NCI-H82 treated with DMSO at 0.1 percent for 48 hours (cell line): ENCODE measurements at regions not wholly inside any gene's neighbourhood (a gene's known extent, or its start where the extent isn't known, plus 50 kb on each side); places are given as distances from the start of the nearest gene placed in this dataset.
"Not testable (repeated sequence)": the region's sequence is repeated elsewhere in the genome, so short reads cannot be mapped to it uniquely, and the experiment has no call there.

Source experiments
- DNase-seq: peaks from one replicate; lab custom pipeline; 2025; ENCODE audit not compliant: unreplicated experiment; lab: John Stamatoyannopoulos, UW

DNA sequence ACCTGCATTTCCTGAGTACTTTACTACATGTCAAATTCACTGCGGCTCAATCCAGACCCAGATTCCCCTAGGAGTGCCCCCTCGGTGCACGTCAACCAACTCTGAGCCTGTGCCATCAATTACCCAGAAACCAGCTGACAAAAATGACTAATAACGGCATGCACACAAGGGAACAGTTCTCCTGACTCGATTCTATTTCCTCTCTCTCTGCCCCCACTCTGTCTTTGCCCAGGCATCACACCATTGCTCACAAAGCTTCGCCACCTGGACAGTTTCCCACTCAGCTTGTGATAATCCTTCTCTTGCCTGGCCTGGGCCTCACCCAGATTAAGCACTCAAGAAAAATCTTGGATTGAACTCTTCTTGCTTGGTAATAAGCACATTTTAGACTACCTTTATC, 115.3 kb upstream of the NDUFV2 start:
- peak; percentile 43 for DNase-seq

DNA sequence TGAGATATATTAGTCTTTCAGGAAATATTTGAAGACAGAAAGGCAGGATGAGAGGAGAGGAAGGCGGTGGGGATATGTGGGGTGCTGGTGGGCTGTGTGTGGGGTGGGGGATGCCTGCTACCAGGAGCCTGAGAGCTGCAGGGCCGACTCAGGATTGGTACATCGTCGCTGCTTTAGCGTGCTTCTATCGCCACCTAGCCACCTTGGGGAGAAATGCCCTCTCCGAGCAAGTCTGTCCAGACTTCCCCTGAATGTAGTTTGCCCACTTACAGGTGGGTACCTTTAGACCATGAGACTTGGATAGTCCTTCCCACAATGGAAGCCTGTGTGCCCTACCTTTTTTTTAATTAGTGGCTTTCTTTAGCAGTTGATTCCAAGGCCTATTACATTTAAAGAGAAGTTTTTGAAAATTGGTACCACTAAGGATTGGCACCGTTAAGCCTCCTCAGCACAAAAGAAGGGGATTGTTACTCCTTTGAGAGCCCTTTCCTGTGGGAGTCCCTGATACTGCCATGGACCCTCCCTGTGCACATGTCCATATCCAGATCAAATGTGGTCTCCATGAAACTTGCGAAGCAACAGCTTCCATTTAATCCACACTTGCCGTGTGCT, 114.1 kb upstream of the NDUFV2 start:
- peak; percentile 68 for DNase-seq

DNA sequence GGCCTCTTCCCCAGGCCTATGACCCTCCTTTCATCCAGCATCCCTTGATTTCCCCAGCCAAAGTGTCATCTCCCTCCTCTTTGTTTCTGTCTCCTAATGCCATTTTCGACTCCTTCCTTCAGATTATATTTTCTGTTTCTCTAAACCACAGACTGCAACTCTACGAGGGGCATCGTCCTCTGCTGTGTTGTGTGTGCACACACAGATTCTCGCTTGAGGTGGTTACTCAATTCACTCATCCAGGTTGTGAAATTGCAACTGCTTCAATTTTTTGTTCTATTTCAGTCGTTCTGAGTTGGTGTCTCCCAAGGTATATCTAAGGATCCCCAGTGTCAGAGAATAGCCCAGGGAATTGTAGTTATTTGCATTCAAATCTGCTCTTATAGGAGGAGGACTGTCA, 113.5 kb upstream of the NDUFV2 start:
- DNase-seq, result no peak

DNA sequence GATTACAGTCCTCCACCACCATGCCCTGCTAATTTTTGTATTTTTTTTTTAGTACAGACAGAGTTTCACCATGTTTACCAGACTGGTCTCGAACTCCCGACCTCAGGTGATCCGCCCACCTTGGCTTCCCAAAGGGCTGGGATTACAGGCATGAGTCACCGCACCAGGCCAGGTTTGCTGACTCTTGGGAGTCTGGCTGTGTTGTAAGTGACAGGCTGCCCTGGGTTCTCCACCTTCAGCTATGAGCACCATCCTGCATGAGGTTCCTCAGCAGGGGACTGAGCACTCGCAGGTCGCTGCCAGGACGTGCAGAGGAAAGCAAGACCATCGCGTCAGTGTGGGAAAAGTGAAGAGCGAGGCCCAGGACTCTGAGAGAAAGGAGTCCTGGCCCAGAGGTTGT, 112.6 kb upstream of the NDUFV2 start:
- no peak for DNase-seq

DNA sequence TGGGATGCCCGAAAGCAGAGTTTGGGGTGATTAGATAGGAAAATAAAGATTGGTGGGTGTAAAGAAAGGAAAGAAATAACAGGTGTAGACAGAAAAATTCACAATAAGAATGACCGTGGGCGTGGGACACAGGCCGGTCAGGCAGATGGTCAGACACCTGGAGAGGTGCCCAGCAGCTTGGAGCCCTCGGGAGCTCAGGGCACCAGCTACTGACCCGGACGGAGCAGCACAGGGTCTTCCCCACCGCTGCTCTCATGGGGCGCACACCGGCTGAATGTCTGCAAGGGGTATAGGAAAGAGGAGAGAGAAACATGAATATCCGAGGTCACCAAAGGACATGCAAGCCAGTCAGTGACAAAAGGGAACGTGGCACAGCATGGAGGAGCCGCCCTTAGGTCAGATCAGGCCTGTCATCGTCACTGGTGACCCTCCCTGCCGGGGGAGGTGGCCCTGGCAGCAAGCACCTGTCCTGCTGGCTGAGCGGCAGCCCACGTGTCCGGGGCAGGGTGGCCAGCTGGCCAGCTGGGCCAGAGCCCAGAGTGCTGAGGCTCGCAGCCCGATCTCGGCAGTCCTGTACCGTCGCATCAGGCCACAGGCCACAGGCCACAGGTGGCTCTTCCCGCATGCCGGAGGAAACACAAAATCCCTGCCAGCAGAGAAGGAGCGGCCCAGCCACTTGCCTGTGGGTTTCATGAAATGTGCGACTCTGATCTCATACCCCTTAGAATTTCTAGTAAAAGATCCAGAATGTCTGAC, 112.0 kb upstream of the NDUFV2 start:
- no peak for DNase-seq

DNA sequence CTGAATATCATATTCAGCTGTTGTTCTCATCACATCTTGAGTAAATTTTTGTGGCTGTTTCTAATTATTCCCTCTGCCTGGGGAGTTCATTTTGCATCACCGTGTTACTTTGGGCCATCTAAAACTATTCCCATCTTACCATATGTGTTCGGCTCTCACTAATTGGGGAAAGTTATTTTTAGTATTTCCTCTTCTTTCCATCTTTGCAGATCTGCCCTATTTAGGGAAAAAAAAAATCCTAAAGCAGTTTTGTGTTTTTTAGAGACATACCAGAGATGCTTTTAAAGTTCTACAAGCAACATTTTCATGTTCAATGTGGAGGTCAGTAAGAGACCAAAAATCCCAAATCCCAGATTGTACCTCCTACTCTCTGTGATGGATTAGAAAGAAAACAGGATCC, 111.3 kb upstream of the NDUFV2 start:
- DNase-seq, result no peak

DNA sequence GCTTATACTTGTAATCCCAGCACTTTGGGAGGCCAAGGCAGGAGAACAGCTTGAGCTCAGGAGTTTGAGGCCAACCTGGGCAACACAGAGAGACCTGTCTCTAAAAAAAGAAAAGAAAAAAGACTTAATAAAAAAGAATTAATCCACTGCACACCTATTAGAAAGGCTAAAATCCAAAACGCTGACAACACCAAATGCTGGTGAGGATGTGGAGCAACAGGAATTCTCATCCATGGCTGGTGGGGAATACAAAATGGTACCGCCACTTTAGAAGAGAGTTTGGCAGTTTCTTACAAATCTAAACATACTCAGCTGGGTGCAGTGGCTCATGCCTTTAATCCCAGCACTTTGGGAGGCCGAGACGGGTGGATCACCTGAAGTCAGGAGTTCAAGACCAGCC, 110.0 kb upstream of the NDUFV2 start:
- DNase-seq, result not testable (repeated sequence)

DNA sequence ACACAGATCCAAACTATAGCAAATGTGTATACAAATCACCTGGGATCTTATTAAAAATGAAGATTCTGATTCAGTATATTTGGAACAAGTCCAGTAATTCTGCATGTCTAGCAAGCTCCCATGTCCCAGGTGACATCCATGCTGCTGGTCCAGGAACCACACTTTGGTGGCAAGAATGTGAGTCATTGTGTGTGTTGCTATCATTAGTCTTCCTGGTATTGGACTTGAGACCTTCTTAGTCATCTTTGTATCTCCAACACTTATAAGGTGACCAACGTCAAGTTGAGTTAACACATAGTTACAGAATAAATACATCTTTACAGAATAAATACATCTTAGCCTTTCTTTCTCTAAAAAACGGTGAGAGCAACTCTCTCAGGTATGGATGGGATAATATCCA, 107.9 kb upstream of the NDUFV2 start:
- no peak for DNase-seq

DNA sequence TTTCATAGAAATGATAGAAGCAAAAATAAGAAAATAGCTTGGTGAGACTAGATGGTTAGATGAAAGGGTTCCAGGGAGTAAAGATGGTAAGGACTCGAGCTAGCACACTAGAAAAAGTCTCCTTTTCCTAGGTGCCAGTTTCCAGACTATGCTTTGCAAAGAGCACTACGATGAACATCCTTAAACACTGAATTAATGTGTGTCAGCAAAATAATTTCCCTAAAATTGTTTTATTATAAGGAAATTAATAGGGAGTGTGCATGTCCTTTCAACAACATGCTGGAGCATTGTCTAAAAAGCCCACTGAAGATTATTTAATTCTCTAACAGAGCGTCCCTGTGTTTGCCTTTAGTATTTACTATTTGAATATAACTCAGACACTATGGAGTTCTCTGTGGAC, 107.4 kb upstream of the NDUFV2 start:
- no peak for DNase-seq

DNA sequence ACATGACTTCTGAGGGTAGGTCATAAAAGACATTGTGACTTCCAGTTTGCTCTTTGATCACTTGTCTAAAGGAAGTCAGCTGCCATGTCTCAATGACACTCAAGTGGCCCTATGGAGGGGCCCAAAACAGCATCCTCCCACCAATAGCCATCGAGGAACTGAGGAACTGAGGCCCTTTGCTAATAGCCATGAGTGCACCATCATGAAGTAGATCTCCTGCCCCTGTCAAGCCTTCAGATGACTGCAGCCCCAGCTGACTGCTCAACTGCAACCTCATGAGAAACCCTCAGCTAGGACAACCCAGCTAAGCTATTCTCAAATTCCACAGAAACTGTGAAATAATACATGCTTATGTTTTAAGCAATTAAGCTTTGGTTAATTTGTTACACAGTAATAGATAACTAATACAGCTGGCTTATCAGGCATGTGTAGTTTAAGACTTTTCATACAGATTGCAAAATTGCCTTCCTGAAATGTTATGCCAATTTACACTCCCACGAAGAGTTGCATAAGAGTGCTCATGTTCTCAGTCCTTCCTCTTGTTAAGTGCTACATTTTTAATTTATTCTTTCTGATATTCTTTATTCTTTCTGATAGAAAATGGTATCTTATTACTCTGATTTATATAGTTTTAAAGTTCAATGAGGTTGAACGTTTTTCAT, 105.6 kb upstream of the NDUFV2 start:
- no peak for DNase-seq

DNA sequence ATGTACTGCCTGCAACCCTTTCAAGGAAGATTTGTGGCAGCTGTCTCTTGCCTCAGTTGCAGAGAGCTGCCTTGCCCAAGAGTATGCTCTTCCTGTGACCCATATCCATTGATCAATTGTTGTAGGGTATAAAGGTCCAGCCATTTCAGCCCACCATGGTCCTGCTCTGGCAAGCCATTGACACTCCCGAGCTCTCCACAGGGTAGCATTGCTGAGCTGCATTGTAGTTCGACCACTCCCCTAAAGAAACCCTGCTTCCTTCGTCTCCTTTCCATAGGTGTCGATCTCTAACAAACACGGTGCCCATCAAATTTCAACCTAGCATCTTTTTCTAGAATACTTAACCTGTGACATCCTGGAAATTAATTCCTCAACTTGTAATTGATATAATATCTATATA, 104.9 kb upstream of the NDUFV2 start:
- DNase-seq, result no peak

DNA sequence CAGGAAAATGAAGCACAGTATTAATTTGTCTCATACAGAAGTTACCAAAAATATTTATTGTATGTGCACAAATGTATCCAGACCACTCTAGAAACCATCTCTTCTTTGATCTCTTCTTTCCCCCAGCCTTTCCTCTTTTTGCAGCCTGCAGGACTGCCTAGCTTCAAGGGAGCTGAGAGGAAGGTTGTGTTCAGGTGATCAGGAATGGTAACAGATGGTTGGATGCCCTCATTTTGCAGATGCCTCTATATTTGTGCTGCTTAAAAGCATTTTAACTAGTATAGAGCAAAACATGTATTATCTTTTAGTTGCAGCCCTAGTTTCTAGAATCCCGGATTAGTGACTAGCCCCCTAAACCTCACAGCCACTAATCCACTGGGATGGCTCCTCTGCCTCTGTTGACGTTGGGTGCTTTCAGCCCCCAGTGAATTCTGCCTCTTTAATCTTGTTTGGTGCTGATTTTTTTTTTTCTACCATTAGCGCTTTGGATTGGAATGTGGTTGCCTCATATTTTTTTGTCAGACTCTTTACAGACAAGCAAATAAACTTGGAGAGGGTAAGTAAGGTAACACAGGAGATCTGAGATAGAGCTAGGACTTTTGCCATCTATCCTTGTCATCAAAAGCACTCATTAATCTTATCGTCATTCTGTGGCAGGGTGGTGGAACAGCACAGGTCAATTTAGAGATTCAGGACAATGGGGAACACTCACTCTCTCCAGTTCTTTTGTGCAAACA, 103.8 kb upstream of the NDUFV2 start:
- peak; percentile 97 for DNase-seq

DNA sequence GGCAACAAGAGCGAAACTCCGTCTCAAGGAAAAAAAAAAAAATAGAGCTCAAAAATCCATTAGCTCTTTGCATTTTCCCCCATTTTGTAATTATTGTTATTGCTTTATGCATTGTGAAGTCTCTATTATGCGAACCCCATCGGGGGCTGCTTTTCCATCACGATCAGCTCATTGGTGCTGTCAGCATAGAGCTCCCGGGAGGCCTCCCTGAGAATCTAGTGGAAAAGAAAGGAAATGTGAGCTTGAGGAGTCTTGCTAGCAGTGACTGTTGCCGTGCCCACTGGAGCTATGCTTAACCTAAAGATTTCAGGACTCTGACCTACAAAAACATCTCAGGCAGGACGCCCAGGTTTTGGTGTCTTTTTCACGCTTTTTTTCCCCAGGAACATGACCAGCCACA, 102.6 kb upstream of the NDUFV2 start:
- no peak for DNase-seq

DNA sequence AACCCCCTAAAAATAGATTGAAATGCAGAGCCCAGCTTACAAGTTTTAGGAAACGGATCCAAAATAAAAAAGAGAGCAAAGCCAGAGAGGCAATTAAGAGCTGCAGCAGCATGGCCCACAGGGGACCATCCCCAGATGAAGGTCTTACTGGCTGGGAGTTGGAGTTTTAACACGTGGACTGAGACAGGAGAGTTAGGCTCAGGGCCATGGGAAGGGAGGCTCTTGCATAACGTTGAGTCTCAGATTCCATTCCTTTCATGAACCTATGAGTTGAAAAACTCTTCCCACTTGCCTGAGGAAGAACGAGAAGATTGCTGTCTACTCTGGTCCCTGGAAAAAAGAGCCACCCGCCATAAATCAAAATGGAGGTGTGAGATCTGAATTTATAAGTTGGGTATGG, 101.8 kb upstream of the NDUFV2 start:
- DNase-seq, result no peak

DNA sequence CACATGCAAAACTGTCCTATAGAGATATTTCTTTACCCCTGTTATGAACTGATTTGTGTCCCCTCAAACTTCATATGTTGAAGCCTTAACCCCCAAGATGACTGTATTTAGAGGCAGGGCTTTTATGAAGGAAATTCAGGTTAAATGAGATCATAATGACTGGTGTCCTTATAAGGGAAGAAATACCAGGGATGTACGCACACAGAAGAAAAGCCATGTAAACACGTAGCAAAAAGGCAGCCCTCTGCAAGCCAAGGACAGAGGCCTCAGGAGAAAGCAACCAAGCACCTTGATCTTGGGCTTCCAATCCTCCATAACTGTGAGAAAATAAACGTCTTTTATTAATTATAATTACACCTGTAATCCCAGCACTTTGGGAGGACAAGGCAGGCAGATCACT, 101.3 kb upstream of the NDUFV2 start:
- DNase-seq, result no peak

DNA sequence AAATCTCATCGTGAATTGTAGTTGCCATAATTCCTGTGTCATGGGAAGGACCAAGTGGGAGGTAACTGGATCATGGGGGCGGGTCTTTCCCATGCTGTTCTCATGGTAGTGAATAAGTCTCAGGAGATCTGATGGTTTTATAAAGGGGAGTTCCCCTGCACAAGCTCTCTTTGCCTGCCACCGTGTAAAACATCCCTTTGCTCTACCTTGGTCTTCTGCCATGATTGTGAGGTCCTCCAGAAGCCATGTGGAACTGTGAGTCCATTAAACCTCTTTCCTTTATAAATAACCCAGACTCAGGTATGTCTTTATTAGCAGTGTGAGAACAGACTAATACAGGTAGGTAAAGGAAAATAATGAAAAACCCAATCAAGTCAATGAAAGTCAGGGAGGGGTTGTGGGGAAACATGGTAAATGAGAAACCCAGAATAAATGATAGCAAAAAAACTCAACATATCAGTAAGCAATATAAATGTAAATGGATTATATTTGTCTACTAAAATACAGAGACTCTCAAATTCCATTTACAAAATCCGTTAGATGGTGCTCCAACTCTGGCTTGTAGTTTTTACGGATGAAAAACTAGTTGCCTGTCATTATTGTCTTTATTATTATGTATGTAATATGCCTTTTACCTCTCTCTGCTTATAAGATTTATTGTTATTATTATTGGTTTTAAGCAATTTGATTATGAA, 98.9 kb upstream of the NDUFV2 start:
- no peak for DNase-seq

DNA sequence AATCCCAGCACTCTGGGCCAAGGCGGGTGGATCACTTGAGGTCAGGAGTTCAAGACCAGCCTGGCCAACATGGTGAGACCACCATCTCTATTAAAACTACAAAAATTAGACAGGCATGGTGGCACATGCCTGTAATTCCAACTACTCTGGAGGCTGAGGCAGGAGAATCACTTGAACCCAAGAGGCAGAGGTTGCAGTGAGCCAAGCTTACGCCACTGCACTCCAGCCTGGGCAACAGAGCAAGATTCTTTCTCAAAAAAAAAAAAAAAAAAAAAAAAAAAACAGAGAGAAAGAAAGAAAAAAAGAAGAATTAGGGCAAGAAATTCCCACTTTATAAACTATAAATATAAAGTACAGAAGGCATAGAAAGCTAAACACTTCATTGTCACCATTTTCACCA, 98.2 kb upstream of the NDUFV2 start:
- not testable (repeated sequence) for DNase-seq

DNA sequence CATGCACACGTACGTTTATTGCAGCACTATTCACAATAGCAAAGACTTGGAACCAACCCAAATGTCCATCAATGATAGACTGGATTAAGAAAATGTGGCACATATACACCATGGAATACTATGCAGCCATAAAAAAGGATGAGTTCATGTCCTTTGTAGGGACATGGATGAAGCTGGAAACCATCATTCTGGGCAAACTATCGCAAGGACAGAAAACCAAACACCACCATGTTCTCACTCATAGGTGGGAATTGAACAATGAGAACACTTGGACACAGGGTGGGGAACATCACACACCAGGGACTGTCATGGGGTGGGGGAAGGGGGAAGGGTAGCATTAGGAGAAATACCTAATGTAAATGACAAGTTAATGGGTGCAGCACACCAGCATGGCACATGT, 94.8 kb upstream of the NDUFV2 start:
- not testable (repeated sequence) for DNase-seq

DNA sequence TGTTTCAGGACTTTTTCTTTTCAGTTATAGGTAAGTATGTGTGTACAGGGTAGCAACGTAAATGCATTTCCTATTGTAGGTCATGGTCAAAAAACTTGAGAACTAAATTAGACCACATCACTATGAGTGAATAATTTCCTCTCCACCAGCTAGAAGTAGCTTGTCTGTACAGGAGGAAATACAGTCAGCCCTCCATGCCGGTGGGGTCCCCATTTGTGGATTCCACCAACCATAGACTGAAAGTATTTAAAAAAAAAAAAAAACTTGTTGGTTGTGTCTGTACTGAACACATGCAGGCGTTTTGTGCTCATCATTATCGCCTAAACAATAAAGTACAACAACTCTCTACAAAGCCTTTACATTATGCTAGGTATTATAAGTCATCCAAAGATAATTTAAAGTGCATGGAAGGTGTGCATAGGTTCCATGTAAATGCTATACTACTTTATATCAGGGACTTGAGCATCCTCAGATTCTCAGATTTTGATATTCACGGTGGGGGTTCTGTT, 94.2 kb upstream of the NDUFV2 start:
- no peak for DNase-seq

DNA sequence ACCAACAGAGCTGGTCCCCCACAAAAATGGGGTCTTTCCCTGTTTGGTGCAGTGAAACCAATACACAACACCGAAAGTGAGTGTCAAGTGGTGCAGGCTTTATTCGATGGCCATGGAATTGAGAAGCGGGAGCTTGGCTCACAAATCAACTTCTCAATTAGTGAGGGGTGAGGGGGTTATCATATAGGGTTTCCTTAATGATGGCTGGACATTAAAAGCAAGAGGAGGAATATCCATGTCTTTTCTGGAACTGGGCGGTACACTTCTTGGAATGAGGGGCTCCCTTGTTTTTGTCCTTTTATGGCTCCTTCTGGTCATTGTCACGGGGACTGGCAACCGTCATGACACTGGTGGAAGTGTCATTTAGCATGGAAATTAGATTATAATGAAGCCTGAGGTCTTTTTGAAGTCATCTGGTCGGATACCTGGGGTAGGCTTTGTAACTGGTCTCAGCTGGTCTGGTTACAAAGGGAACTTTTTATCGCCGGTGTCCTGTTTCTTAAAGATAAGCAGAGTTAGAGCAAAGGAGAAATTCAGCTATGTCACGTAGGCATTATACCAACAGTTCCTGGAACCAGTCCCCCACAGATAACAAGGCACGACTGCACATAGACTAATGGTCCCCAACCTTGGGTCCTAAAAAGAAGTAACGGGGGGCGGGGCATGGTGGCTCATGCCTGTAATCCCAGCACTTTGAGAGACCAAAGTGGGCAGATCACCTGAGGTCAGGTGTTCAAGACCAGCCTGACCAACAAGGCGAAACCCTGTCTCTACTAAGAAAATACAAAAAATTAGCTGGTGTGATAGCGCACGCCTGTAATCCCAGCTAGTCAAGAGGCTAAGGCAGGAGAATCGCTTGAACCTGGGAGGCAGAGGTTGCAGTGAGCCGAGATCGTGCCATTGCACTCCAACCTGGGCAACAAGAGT, 93.5 kb upstream of the NDUFV2 start:
- no peak for DNase-seq
